GM10266 (cell line): ENCODE measurements at regions not wholly inside any gene's neighbourhood (a gene's known extent, or its start where the extent isn't known, plus 50 kb on each side); places are given as distances from the start of the nearest gene placed in this dataset.

ENCODE experiments used
- DNase-seq: peaks from one replicate; pipeline ENCODE4 v3.0.0; 2012; ENCODE audit errors: extremely low spot score
- TF ChIP-seq, protein P1 (sequence below): IDR thresholded peaks from 2 replicates; pipeline ENCODE4 v1.5.1; 2012; ENCODE audit warnings: mild to moderate bottlenecking, low read depth; ENCODE audit not compliant: control insufficient read depth, insufficient read depth; ENCODE audit errors: missing control alignments

GRCh38 chr7:46806856-46807255 is 775.1 kb downstream of the TNS3 start:
- TF ChIP-seq, protein P1, sequence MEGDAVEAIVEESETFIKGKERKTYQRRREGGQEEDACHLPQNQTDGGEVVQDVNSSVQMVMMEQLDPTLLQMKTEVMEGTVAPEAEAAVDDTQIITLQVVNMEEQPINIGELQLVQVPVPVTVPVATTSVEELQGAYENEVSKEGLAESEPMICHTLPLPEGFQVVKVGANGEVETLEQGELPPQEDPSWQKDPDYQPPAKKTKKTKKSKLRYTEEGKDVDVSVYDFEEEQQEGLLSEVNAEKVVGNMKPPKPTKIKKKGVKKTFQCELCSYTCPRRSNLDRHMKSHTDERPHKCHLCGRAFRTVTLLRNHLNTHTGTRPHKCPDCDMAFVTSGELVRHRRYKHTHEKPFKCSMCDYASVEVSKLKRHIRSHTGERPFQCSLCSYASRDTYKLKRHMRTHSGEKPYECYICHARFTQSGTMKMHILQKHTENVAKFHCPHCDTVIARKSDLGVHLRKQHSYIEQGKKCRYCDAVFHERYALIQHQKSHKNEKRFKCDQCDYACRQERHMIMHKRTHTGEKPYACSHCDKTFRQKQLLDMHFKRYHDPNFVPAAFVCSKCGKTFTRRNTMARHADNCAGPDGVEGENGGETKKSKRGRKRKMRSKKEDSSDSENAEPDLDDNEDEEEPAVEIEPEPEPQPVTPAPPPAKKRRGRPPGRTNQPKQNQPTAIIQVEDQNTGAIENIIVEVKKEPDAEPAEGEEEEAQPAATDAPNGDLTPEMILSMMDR: no peak
- no peak for DNase-seq

- no peak for DNase-seq
- TF ChIP-seq, protein P1: no peak
Observed at GRCh38 chr7:46802479-46802878, 779.4 kb downstream of the TNS3 start.

GRCh38 chr7:46791188-46791587 is 790.7 kb downstream of the TNS3 start:
- no peak for DNase-seq
- TF ChIP-seq, protein P1: no peak

DNA sequence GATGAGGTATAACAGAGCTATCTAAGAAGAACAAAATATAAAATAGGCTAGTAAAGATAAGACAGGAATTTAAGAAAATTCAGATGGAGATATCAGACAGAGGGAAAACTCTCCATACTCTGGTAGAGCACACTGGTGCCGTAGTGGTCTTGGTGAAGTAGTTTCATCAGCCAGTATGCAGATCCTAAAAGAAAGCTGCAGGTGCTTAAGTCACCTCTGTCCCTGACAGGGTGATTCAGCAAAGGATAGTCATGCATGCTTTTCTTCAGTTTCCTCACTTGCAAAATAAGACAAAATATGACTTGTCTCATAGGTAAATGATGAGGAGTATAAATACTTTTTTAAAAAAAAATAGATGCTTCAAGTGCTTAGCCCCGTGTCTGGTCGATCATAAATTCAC is 794.9 kb downstream of the TNS3 start:
- TF ChIP-seq, protein P1: no peak
- no peak for DNase-seq

DNA sequence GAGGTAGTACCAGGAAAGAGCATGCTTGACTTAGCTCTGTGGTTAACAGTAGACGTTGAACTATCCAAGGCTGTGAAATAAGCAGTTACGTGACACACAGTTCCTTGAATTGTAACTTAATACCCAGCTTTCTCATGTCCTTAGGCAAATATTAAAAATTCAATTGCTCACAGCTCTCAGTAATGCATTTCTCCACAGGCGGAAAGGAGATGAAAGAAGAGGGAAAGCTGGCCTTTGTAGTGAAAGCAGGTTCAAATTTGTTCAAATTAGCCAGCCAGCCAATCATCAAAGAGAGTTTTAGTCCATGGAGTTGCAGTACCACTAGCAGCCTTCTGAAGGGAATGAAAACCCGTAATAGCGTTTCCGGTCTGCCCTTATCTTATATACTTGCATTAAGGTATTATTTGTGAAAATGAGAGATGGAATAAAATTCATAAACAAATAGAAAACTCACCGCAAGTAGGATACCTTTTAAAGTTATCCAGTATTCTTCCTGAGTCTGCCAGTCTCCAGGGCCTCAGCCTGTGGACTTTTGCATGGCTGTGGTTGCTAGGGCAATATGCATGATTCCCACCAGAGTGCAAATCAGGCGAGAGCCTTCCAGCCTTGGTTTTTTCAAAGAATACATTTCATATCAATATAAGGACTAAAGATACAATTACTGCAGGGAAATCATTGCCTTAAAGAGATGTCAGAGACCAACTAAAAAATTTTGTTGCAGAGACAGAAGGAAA is 795.5 kb downstream of the TNS3 start:
- DNase-seq: no peak
- TF ChIP-seq, protein P1: no peak

DNA sequence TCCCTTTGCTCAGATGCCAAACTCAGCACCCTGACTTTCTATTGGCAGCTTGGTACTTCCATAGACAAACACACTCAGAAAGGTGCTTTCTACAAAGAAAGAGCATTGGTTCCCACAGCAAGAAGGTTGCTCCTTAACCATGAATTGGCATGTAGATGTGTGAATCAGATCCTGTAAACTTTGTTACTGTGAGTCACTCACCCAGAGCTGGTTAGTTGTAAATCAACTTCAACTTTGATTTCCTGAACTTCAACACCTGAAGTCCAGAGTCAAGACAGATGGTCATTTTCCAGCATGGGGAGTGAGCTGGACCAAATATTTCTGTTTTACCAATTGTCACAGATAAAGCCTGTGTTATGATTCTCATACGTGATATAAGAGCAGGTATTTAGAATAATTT is 797.2 kb downstream of the TNS3 start:
- TF ChIP-seq, protein P1: no peak
- no peak for DNase-seq

GRCh38 chr7:46781901-46782439 is 799.9 kb downstream of the TNS3 start:
- TF ChIP-seq, protein P1: no peak
- no peak for DNase-seq
